HepG2 (cell line): ENCODE measurements at regions not wholly inside any gene's neighbourhood (a gene's known extent, or its start where the extent isn't known, plus 50 kb on each side); places are given as distances from the start of the nearest gene placed in this dataset.

ENCODE experiments used
- ATAC-seq: fragments of 200-7000 bp; cut with Tn5 transposase; 3 replicates; pipeline ENCODE4 v1.9.1; 2020; ENCODE audit warnings: mild to moderate bottlenecking, moderate library complexity
- BruUV-seq: library from RNA; stranded (reverse); fragments of 400-500 nt; replicated peaks from 2 replicates; lab custom pipeline; 2021; lab: Mats Ljungman, UMichigan
- CTCF ChIA-PET: fragments of 300-600 bp; formaldehyde crosslinking; extraction: SDS; loops from one replicate; lab custom pipeline; 2021; ENCODE audit warnings: low total read pairs, inconsistent platforms, low intra/inter-chr PET ratio; lab: Yijun Ruan, JAX
- POLR2A ChIA-PET: fragments of 350-600 bp; sonication (Branson Sonifier 250); formaldehyde crosslinking; loops from one replicate; lab custom pipeline; 2020; ENCODE audit warnings: antibody characterized with exemption, inconsistent platforms; lab: Yijun Ruan, JAX
- DNase-seq: peaks from one replicate; pipeline ENCODE4 v3.0.0-alpha.2; 2015; ENCODE audit warnings: low spot score
- FAIRE-seq: peaks from 3 replicates; lab custom pipeline; 2011; peaks lifted over from hg19 to GRCh38; lab: Jason Lieb, UNC
- H2AFZ ChIP-seq: one replicate; pipeline ENCODE4 v1.6.1; 2011; ENCODE audit warnings: low read length, inconsistent platforms
- H3K27ac ChIP-seq: fragments of 300-600 bp; 3 replicates; pipeline ENCODE4 v1.8.0; 2011; ENCODE audit warnings: mixed run types, mild to moderate bottlenecking, mixed read lengths, low read length, inconsistent platforms; ENCODE audit not compliant: insufficient read depth; ENCODE audit errors: extremely low read length
- H3K27me3 ChIP-seq, 2 experiments: fragments of 200-600 bp in 1 of 2; 2 replicates in 1 of 2; 3 replicates in 1 of 2; pipeline versions ENCODE4 v1.6.0 to v1.8.0; 2011; ENCODE audit warnings: low read length in 2 of 2, mild to moderate bottlenecking in 2 of 2, moderate library complexity in 2 of 2, inconsistent platforms in 1 of 2; ENCODE audit not compliant: insufficient read depth in 2 of 2, control insufficient read depth in 1 of 2
- H3K36me3 ChIP-seq, 2 experiments: fragments of 200-600 bp in 1 of 2; replicated peaks in 1 of 2; 2 replicates in 1 of 2; 3 replicates in 1 of 2; pipeline versions ENCODE4 v1.5.1 to v1.8.0; 2011; ENCODE audit warnings: low read length in 2 of 2, inconsistent platforms in 1 of 2; ENCODE audit not compliant: insufficient read depth in 2 of 2, control insufficient read depth in 1 of 2
- H3K4me1 ChIP-seq: 2 replicates; pipeline ENCODE4 v1.5.1; 2012; ENCODE audit warnings: low read length, inconsistent platforms; ENCODE audit not compliant: insufficient read depth
- H3K4me2 ChIP-seq: 2 replicates; pipeline ENCODE4 v1.6.0; 2011; ENCODE audit warnings: low read depth, low read length, inconsistent platforms
- H3K4me3 ChIP-seq, 3 experiments: fragments of 200-600 bp in 1 of 3; sonication (generic), shearing (Covaris generic) in 1 of 3; replicated peaks in 1 of 3; 2 replicates each; pipeline ENCODE4 v1.5.1; 2011 to 2016; ENCODE audit warnings: low read length in 3 of 3, inconsistent platforms in 2 of 3, low read depth in 2 of 3, mild to moderate bottlenecking in 2 of 3, control low read depth in 1 of 3, mixed read lengths in 1 of 3; ENCODE audit not compliant: insufficient read depth in 1 of 3
- H3K79me2 ChIP-seq: one replicate; pipeline ENCODE4 v1.6.1; 2011; ENCODE audit warnings: low read length, inconsistent platforms; ENCODE audit not compliant: insufficient read depth
- H3K9ac ChIP-seq: 2 replicates; pipeline ENCODE4 v1.6.0; 2011; ENCODE audit warnings: mild to moderate bottlenecking, low read depth, low read length, inconsistent platforms; ENCODE audit not compliant: insufficient read depth
- H3K9me3 ChIP-seq: 2 replicates; pipeline ENCODE4 v1.5.1; 2012; ENCODE audit warnings: mild to moderate bottlenecking, low read length
- H4K20me1 ChIP-seq: 2 replicates; pipeline ENCODE4 v1.6.0; 2011; ENCODE audit warnings: inconsistent platforms, mild to moderate bottlenecking, low read length, moderate library complexity; ENCODE audit not compliant: insufficient read depth
- FOXA3 ChIP-seq: IDR thresholded peaks from 2 replicates; pipeline ENCODE4 v1.6.1; 2016; ENCODE audit warnings: missing genetic modification reagents, missing compliant biosample characterization
- KAT2B ChIP-seq: fragments of 150-350 bp; IDR thresholded peaks from 2 replicates; pipeline ENCODE4 v1.6.1; 2014; ENCODE audit warnings: low read depth, low read length, borderline replicate concordance
- MAF1 ChIP-seq: sonication (generic); formaldehyde crosslinking; IDR thresholded peaks from 2 replicates; pipeline ENCODE4 v1.5.0; 2020; ENCODE audit warnings: missing genetic modification reagents, borderline replicate concordance
- MBNL3 ChIP-seq: fragments of 250-450 bp; sonication (Bioruptor Pico); conservative IDR thresholded peaks from 2 replicates; pipeline ENCODE4 v1.8.0; 2022; ENCODE audit warnings: mild to moderate bottlenecking, inconsistent platforms
- MLX ChIP-seq: IDR thresholded peaks from 2 replicates; pipeline ENCODE4 v1.6.1; 2016
- NFATC3 ChIP-seq: sonication (generic); formaldehyde crosslinking; IDR thresholded peaks from 2 replicates; pipeline ENCODE4 v1.5.1; 2020; ENCODE audit warnings: mild to moderate bottlenecking, missing genetic modification reagents
- NFE2 ChIP-seq: sonication (generic); formaldehyde crosslinking; IDR thresholded peaks from 2 replicates; pipeline ENCODE4 v1.4.0; 2020; ENCODE audit warnings: missing genetic modification reagents
- NFRKB ChIP-seq: fragments of 450-650 bp; IDR thresholded peaks from 2 replicates; pipeline ENCODE4 v1.6.1; 2017
- PLSCR1 ChIP-seq: sonication (generic); formaldehyde crosslinking; IDR thresholded peaks from 2 replicates; pipeline ENCODE4 v1.5.0; 2020; ENCODE audit warnings: missing genetic modification reagents, mild to moderate bottlenecking, borderline replicate concordance
- TEAD3 ChIP-seq: optimal IDR thresholded peaks from 2 replicates; pipeline ENCODE3; 2016; ENCODE audit warnings: borderline replicate concordance
- ZBTB46 ChIP-seq: sonication (generic); formaldehyde crosslinking; IDR thresholded peaks from 2 replicates; pipeline ENCODE4 v1.4.0; 2020; ENCODE audit warnings: mild to moderate bottlenecking, missing genetic modification reagents, borderline replicate concordance
- ZNF234 ChIP-seq: sonication (generic); formaldehyde crosslinking; conservative IDR thresholded peaks from 2 replicates; pipeline ENCODE4 v1.5.1; 2020; ENCODE audit warnings: mild to moderate bottlenecking, missing genetic modification reagents
- ZNF562 ChIP-seq: sonication (generic); formaldehyde crosslinking; IDR thresholded peaks from 2 replicates; pipeline ENCODE4 v1.8.0; 2022; ENCODE audit warnings: missing genetic modification reagents, borderline replicate concordance
- ZNF639 ChIP-seq: conservative IDR thresholded peaks from 2 replicates; pipeline ENCODE4 v1.6.1; 2018; ENCODE audit warnings: missing genetic modification reagents
- ZNF777 ChIP-seq: sonication (generic); formaldehyde crosslinking; IDR thresholded peaks from 2 replicates; pipeline ENCODE4 v1.4.0; 2020; ENCODE audit warnings: missing genetic modification reagents
- WGBS: methylation state at CpG from one replicate; pipeline ENCODE4 v1.1.6; 2017; ENCODE audit warnings: low lambda C conversion rate; 5-methylcytosine and 5-hydroxymethylcytosine counted together
- in situ Hi-C: cut with HindIII; loops from 2 replicates; pipeline ENCODE4 v1.10.0; 2017; ENCODE audit warnings: low pct_unique_long_range_greater_than_20kb; ENCODE audit not compliant: extremely low pct_ligation_motif_present
- intact Hi-C: fragments of 100-400 bp; cut with micrococcal nuclease; formaldehyde crosslinking; loops from one replicate; pipeline ENCODE4 v1.10.0; 2022; ENCODE audit not compliant: unreplicated experiment
- TF ChIP-seq, protein P1 (sequence below): sonication (generic); formaldehyde crosslinking; conservative IDR thresholded peaks from 2 replicates; pipeline ENCODE4 v1.8.1; 2023; ENCODE audit warnings: missing genetic modification reagents
- TF ChIP-seq, protein P2 (sequence below): sonication (generic); formaldehyde crosslinking; IDR thresholded peaks from 2 replicates; pipeline ENCODE4 v1.5.1; 2020; ENCODE audit warnings: mild to moderate bottlenecking, missing genetic modification reagents

GRCh38 chr6:26161322-26161721, 74.1 kb downstream of the HFE start:
- H3K27ac ChIP-seq = no peak overlapping the region
- no peaks in the 10 kb centered on the region; a peak in 1 of 5 replicates for H3K27me3 ChIP-seq
- no peak overlapping the region for H3K4me2 ChIP-seq
- in situ Hi-C loops (no loop called here), intact Hi-C loops (no loop called here)
- peaks cover 14% of the 10 kb centered on the region for H3K4me1 ChIP-seq
- ATAC-seq (no peak), FAIRE-seq (no peak), DNase-seq (no peak)
- ChIA-PET POLR2A (interaction anchor here (1.0 to 7.2 kb wide), 5 partner anchors 27 to 55 kb away, joined by 3 to 621 read pairs (median 3); a partner anchor contains a TSS), CTCF (no interaction called here)
- peaks cover 7% of the 10 kb centered on the region for H3K79me2 ChIP-seq
- peaks cover 18% of the 10 kb centered on the region; the same call in 1 of the 2 replicates for H4K20me1 ChIP-seq
- TF ChIP-seq PLSCR1 (CRISPR knock-in tag) = no peak
- no peak for TF ChIP-seq ZBTB46 (CRISPR knock-in tag)
- TF ChIP-seq KAT2B = no peak
- TF ChIP-seq ZNF562 (CRISPR knock-in tag) = no peak
- TF ChIP-seq MAF1 (CRISPR knock-in tag) = no peak
- TF ChIP-seq NFE2 = no peak
- no peak for TF ChIP-seq MLX (CRISPR knock-in tag)
- TF ChIP-seq ZNF777 (CRISPR knock-in tag) = no peak
- TF ChIP-seq, protein P1, sequence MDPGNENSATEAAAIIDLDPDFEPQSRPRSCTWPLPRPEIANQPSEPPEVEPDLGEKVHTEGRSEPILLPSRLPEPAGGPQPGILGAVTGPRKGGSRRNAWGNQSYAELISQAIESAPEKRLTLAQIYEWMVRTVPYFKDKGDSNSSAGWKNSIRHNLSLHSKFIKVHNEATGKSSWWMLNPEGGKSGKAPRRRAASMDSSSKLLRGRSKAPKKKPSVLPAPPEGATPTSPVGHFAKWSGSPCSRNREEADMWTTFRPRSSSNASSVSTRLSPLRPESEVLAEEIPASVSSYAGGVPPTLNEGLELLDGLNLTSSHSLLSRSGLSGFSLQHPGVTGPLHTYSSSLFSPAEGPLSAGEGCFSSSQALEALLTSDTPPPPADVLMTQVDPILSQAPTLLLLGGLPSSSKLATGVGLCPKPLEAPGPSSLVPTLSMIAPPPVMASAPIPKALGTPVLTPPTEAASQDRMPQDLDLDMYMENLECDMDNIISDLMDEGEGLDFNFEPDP (CRISPR knock-in tag) = no peak
- TF ChIP-seq, protein P2, sequence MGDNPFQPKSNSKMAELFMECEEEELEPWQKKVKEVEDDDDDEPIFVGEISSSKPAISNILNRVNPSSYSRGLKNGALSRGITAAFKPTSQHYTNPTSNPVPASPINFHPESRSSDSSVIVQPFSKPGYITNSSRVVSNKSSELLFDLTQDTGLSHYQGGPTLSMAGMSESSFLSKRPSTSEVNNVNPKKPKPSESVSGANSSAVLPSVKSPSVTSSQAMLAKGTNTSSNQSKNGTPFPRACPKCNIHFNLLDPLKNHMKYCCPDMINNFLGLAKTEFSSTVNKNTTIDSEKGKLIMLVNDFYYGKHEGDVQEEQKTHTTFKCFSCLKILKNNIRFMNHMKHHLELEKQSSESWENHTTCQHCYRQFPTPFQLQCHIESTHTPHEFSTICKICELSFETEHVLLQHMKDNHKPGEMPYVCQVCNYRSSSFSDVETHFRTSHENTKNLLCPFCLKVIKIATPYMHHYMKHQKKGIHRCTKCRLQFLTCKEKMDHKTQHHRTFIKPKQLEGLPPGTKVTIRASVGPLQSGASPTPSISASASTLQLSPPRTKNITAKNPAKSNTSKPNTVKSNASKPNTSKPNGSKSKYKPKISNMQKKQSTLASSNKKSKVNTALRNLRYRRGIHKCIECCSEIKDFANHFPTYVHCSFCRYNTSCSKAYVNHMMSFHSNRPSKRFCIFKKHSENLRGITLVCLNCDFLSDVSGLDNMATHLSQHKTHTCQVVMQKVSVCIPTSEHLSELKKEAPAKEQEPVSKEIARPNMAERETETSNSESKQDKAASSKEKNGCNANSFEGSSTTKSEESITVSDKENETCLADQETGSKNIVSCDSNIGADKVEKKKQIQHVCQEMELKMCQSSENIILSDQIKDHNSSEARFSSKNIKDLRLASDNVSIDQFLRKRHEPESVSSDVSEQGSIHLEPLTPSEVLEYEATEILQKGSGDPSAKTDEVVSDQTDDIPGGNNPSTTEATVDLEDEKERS = no peak
- no peak for TF ChIP-seq ZNF234 (CRISPR knock-in tag)
- no peak for TF ChIP-seq NFRKB
- no peak for TF ChIP-seq MBNL3 (CRISPR knock-in tag)
- no peak for TF ChIP-seq ZNF639 (CRISPR knock-in tag)
- no peak for TF ChIP-seq TEAD3 (CRISPR knock-in tag)
- no peak for TF ChIP-seq NFATC3 (CRISPR knock-in tag)
- no peak for TF ChIP-seq FOXA3 (CRISPR knock-in tag)
- no peak overlapping the region for H3K9ac ChIP-seq
- no peaks in the 10 kb centered on the region for H3K36me3 ChIP-seq
- no peak overlapping the region for H3K4me3 ChIP-seq
- H2AFZ ChIP-seq = no peak overlapping the region
- BruUV-seq = no TSS peak
- WGBS = 99% methylated on average over 3 of the region's 3 CpGs
- no peaks in the 10 kb centered on the region for H3K9me3 ChIP-seq
